Progenitor cell of endocrine pancreas (in vitro differentiated cells): ENCODE measurements at regions not wholly inside any gene's neighbourhood (a gene's known extent, or its start where the extent isn't known, plus 50 kb on each side); places are given as distances from the start of the nearest gene placed in this dataset.

Experiments used
- DNase-seq: peaks from one replicate; pipeline ENCODE4 v3.0.0; 2021; ENCODE audit warnings: low spot score; ENCODE audit not compliant: unreplicated experiment
- H3K27ac Mint-ChIP-seq: 2 replicates; pipeline ENCODE4 v1.8.0; 2021; ENCODE audit warnings: mild to moderate bottlenecking, moderate library complexity, mixed read lengths
- H3K27me3 Mint-ChIP-seq: 2 replicates; pipeline ENCODE4 v1.8.0; 2021; ENCODE audit warnings: mixed read lengths
- H3K36me3 Mint-ChIP-seq: 2 replicates; pipeline ENCODE4 v1.8.0; 2022; ENCODE audit warnings: mixed read lengths; ENCODE audit not compliant: insufficient read depth
- H3K4me1 Mint-ChIP-seq: 2 replicates; pipeline ENCODE4 v1.8.0; 2021; ENCODE audit warnings: low read depth, mixed read lengths
- H3K4me3 Mint-ChIP-seq: 2 replicates; pipeline ENCODE4 v1.8.0; 2021; ENCODE audit warnings: low read depth, mild to moderate bottlenecking, moderate library complexity, mixed read lengths
- H3K9me3 Mint-ChIP-seq: 2 replicates; pipeline ENCODE4 v1.8.0; 2021; ENCODE audit warnings: low read depth, mixed read lengths
- TF ChIP-seq, protein P1 (sequence below): fragments of 200-600 bp; sonication (generic); IDR thresholded peaks from one replicate; pipeline ENCODE4 v1.5.0; 2021; ENCODE audit warnings: antibody characterized with exemption, mild to moderate bottlenecking; ENCODE audit not compliant: unreplicated experiment

DNA sequence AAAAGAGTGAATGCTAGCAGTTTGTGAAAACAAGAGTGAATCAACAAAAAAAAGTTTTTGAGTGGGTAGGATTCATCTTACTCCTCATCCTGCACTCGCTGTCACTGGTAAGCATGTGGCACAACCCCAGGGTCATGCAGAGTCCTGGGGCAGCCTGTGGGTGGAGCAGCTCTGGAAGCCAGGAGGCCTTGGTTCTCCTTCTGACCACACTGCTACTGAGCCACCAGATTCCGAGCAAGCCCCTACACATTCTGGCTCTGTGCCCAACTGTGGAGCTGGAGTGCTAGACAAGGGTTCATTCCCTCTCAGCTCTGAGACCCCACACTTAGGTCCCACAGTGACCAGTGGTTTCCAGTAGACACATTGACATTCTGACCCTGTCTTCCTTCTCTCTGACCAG, 670.6 kb downstream of the BCL11A start:
- Mint-ChIP-seq H3K4me3 (no peak overlapping the region), H3K27me3 (no peaks in the 10 kb centered on the region), H3K4me1 (peaks cover 6% of the 10 kb centered on the region), H3K36me3 (no peaks in the 10 kb centered on the region), H3K27ac (no peak overlapping the region), H3K9me3 (no peaks in the 10 kb centered on the region)
- TF ChIP-seq, protein P1, sequence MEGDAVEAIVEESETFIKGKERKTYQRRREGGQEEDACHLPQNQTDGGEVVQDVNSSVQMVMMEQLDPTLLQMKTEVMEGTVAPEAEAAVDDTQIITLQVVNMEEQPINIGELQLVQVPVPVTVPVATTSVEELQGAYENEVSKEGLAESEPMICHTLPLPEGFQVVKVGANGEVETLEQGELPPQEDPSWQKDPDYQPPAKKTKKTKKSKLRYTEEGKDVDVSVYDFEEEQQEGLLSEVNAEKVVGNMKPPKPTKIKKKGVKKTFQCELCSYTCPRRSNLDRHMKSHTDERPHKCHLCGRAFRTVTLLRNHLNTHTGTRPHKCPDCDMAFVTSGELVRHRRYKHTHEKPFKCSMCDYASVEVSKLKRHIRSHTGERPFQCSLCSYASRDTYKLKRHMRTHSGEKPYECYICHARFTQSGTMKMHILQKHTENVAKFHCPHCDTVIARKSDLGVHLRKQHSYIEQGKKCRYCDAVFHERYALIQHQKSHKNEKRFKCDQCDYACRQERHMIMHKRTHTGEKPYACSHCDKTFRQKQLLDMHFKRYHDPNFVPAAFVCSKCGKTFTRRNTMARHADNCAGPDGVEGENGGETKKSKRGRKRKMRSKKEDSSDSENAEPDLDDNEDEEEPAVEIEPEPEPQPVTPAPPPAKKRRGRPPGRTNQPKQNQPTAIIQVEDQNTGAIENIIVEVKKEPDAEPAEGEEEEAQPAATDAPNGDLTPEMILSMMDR: no peak
- no peak for DNase-seq

DNA sequence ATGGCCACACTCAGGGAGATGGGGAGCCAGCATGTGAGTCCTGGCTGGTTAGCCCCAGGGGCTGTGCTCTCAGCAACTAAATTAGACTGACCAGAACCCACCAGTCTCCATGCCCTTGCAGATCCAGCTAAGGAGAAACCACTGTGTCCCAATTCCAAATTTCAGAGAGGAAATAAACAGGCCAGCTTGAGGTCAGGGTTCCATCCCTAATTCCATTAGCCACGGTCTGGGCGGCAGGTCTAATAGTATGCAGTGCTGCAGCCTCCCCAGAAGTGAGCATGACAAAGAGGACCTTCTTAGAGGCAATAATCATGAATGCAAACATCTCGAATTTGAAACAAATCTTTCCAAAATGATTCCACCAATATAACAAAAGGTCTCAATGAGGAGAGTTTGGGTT, 671.2 kb downstream of the BCL11A start:
- TF ChIP-seq, protein P1: no peak
- no peak for DNase-seq
- H3K27me3 Mint-ChIP-seq: no peaks in the 10 kb centered on the region
- no peak overlapping the region for H3K27ac Mint-ChIP-seq
- no peak overlapping the region for H3K4me3 Mint-ChIP-seq
- H3K36me3 Mint-ChIP-seq: no peaks in the 10 kb centered on the region
- H3K4me1 Mint-ChIP-seq: peaks cover 2% of the 10 kb centered on the region
- H3K9me3 Mint-ChIP-seq: no peaks in the 10 kb centered on the region

DNA sequence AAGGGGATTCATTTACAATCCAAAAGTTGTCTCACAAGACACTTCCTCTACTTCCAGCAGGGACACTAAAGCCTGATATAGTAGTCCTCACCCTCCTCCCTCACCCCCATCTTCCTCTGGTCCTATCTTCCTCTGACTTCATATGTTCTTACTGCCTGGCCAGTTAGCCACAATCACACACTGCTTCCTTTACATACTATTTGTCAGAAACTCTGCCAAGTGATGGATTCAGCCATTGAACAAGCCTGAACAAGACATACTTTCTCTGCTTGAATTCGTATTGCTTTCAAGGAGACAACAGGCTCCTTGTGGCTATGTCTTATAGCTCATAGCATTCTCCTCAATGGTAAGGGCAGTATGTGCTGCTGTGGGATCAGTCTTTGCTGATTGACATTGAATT, 672.2 kb downstream of the BCL11A start:
- Mint-ChIP-seq H3K36me3 (no peaks in the 10 kb centered on the region), H3K4me3 (no peak overlapping the region), H3K4me1 (peaks cover 1% of the 10 kb centered on the region), H3K27me3 (peaks cover 3% of the 10 kb centered on the region), H3K27ac (no peak overlapping the region), H3K9me3 (no peaks in the 10 kb centered on the region)
- no peak for DNase-seq
- TF ChIP-seq, protein P1: no peak

DNA sequence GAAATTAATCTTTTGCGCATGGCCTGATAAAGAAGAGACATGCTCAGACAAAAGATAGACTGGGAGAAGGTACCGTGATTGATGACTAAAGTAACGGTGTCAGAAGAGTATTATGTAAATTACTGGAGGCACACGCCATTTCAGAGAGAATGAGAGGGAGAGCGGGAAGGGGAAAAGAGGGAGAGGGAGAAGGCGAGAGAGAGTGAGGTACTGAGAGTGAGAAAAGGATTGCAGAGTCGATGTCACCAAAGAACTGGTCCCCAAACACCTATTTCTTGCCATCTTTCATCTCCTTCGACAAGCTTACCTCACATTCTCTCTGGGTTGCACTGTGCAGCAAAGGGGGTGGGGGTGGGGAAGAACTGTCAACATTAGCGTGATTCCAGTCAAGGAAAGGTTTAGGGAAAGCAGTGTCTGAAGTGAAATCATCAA, 673.7 kb downstream of the BCL11A start:
- peaks cover 1% of the 10 kb centered on the region for H3K4me1 Mint-ChIP-seq
- no peak overlapping the region for H3K27ac Mint-ChIP-seq
- no peak for DNase-seq
- no peaks in the 10 kb centered on the region for H3K9me3 Mint-ChIP-seq
- TF ChIP-seq, protein P1: no peak
- H3K4me3 Mint-ChIP-seq: no peak overlapping the region
- no peaks in the 10 kb centered on the region for H3K36me3 Mint-ChIP-seq
- H3K27me3 Mint-ChIP-seq: peaks cover 6% of the 10 kb centered on the region

DNA sequence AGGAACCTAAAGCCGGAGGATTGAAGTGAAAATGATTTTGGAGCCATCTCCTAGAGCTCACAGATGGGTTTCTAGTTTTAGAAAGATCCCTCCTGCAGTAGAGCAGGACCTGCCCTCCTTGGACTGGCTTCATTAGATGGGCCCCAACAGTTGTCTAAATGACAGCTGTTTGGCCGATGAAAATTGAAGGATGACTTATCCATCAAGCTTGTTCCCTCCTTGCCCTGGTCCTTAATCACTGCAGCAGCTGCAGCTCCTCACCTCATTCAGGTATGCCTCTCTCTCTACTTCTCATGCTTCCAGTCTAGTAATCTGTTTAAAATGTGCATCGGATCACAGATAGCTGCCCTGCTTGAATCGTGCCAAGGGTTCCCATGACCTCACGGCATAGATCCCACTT, 677.6 kb downstream of the BCL11A start:
- Mint-ChIP-seq H3K4me3 (no peak overlapping the region), H3K36me3 (no peaks in the 10 kb centered on the region)
- no peak for DNase-seq

More for the DNA sequence above, 677.6 kb downstream of the BCL11A start:
- Mint-ChIP-seq H3K4me1 (peaks cover 1% of the 10 kb centered on the region), H3K27me3 (peaks cover 9% of the 10 kb centered on the region), H3K9me3 (no peaks in the 10 kb centered on the region), H3K27ac (no peak overlapping the region)
- TF ChIP-seq, protein P1: no peak
